ENCODE measurements at regions not wholly inside any gene's neighbourhood (a gene's known extent, or its start where the extent isn't known, plus 50 kb on each side); places are given as distances from the start of the nearest gene placed in this dataset.

GRCh38 chr2:22801970-22802369 is 583.0 kb upstream of the KLHL29 start:
- TF ChIP-seq TAF1 (IDR thresholded peaks at IDR 0.05; ENCODE audit: borderline replicate concordance, insufficient read depth, low read length) (no peak), SIN3A (IDR thresholded peaks at IDR 0.05; ENCODE audit: borderline replicate concordance, insufficient read depth, low read length) (no peak)

- no peak for TF ChIP-seq SIN3A (IDR thresholded peaks at IDR 0.05; ENCODE audit: borderline replicate concordance, insufficient read depth, low read length)
- no peak for TF ChIP-seq POLR2AphosphoS5 (IDR thresholded peaks at IDR 0.05; ENCODE audit: low read depth, low read length)
- no peak for TF ChIP-seq TAF1 (IDR thresholded peaks at IDR 0.05; ENCODE audit: borderline replicate concordance, insufficient read depth, low read length)
- no peak for TF ChIP-seq FOXP2 (optimal IDR thresholded peaks at IDR 0.05; ENCODE audit: borderline replicate concordance, extremely low read depth, extremely low read length, insufficient read depth)
- TF ChIP-seq REST (IDR thresholded peaks at IDR 0.05; ENCODE audit: insufficient read depth in 1 of 2, low read depth in 2 of 2, low read length in 2 of 2), result no peak
Measured at GRCh38 chr2:22807872-22808271, 577.1 kb upstream of the KLHL29 start.

- TF ChIP-seq TAF1 (IDR thresholded peaks at IDR 0.05; ENCODE audit: borderline replicate concordance, insufficient read depth, low read length) (no peak), SIN3A (IDR thresholded peaks at IDR 0.05; ENCODE audit: borderline replicate concordance, insufficient read depth, low read length) (no peak), FOXP2 (optimal IDR thresholded peaks at IDR 0.05; ENCODE audit: borderline replicate concordance, extremely low read depth, extremely low read length, insufficient read depth) (no peak), REST (IDR thresholded peaks at IDR 0.05; ENCODE audit: insufficient read depth in 1 of 2, low read depth in 2 of 2, low read length in 2 of 2) (no peak), POLR2AphosphoS5 (IDR thresholded peaks at IDR 0.05; ENCODE audit: low read depth, low read length) (no peak)
Measured at GRCh38 chr2:22810602-22811001, 574.4 kb upstream of the KLHL29 start.

GRCh38 chr2:22812065-22812680 is 572.8 kb upstream of the KLHL29 start:
- TF ChIP-seq FOXP2 (optimal IDR thresholded peaks at IDR 0.05; ENCODE audit: borderline replicate concordance, extremely low read depth, extremely low read length, insufficient read depth) (no peak), TAF1 (IDR thresholded peaks at IDR 0.05; ENCODE audit: borderline replicate concordance, insufficient read depth, low read length) (no peak), REST (IDR thresholded peaks at IDR 0.05; ENCODE audit: insufficient read depth in 1 of 2, low read depth in 2 of 2, low read length in 2 of 2) (no peak), SIN3A (IDR thresholded peaks at IDR 0.05; ENCODE audit: borderline replicate concordance, insufficient read depth, low read length) (no peak), POLR2AphosphoS5 (IDR thresholded peaks at IDR 0.05; ENCODE audit: low read depth, low read length) (no peak)

- no peak for TF ChIP-seq SIN3A (IDR thresholded peaks at IDR 0.05; ENCODE audit: borderline replicate concordance, insufficient read depth, low read length)
Measured at GRCh38 chr2:22817197-22817596, 567.8 kb upstream of the KLHL29 start.

- TF ChIP-seq POLR2AphosphoS5 (IDR thresholded peaks at IDR 0.05; ENCODE audit: low read depth, low read length) (no peak), SIN3A (IDR thresholded peaks at IDR 0.05; ENCODE audit: borderline replicate concordance, insufficient read depth, low read length) (no peak), TAF1 (IDR thresholded peaks at IDR 0.05; ENCODE audit: borderline replicate concordance, insufficient read depth, low read length) (no peak), REST (IDR thresholded peaks at IDR 0.05; ENCODE audit: insufficient read depth in 1 of 2, low read depth in 2 of 2, low read length in 2 of 2) (no peak), FOXP2 (optimal IDR thresholded peaks at IDR 0.05; ENCODE audit: borderline replicate concordance, extremely low read depth, extremely low read length, insufficient read depth) (no peak)
Measured at GRCh38 chr2:22821458-22821857, 563.5 kb upstream of the KLHL29 start.

Measured in PFSK-1 (cell line).